Breast epithelium (tissue), 4 donors: ENCODE measurements at regions not wholly inside any gene's neighbourhood (a gene's known extent, or its start where the extent isn't known, plus 50 kb on each side); places are given as distances from the start of the nearest gene placed in this dataset.

ENCODE experiments used
- DNase-seq, 2 donors: peaks; one replicate each; pipeline ENCODE4 v3.0.0-alpha.2; 2019; ENCODE audit warnings: low spot score in 2 of 2
- H3K27ac ChIP-seq, 2 donors: fragments of 200-600 bp; sonication (generic) in 1 of 2; one replicate each; pipeline ENCODE4 v1.5.1; 2016 to 2019; ENCODE audit warnings: mild to moderate bottlenecking in 1 of 2
- H3K27me3 ChIP-seq, 2 donors: fragments of 200-600 bp; sonication (generic) in 1 of 2; one replicate each; pipeline versions ENCODE4 v1.5.1 to v1.6.0; 2017 to 2019; ENCODE audit warnings: control low read depth in 1 of 2, mild to moderate bottlenecking in 1 of 2
- H3K36me3 ChIP-seq: fragments of 200-600 bp; one replicate; pipeline ENCODE4 v1.5.1; 2019
- H3K4me1 ChIP-seq, 2 donors: fragments of 200-600 bp; sonication (generic); one replicate each; pipeline ENCODE4 v1.5.1; 2016 to 2019; ENCODE audit warnings: control low read depth in 1 of 2
- H3K4me3 ChIP-seq, 3 donors: fragments of 200-600 bp; sonication (generic); 1 replicate in 2 of 3; 2 replicates in 1 of 3; pipeline ENCODE4 v1.5.1; 2016 to 2019; ENCODE audit warnings: mild to moderate bottlenecking in 3 of 3, moderate library complexity in 2 of 3
- H3K9me3 ChIP-seq, 2 donors: fragments of 200-600 bp; sonication (generic) in 1 of 2; one replicate each; pipeline ENCODE4 v1.5.1; 2016 to 2019; ENCODE audit warnings: control low read depth in 1 of 2
- POLR2A ChIP-seq: fragments of 450-650 bp; IDR thresholded peaks from one replicate; pipeline ENCODE4 v1.6.1; 2016; ENCODE audit warnings: antibody characterized with exemption, mild to moderate bottlenecking, moderate library complexity
- POLR2AphosphoS5 ChIP-seq, 3 donors: sonication (generic); formaldehyde crosslinking; IDR thresholded peaks; one replicate each; pipeline ENCODE4 v1.6.1; 2017; ENCODE audit warnings: antibody characterized with exemption in 3 of 3
- intact Hi-C: fragments of 100-400 bp; cut with DNase I; formaldehyde crosslinking; loops from one replicate; pipeline ENCODE4 v1.15.1; 2023; ENCODE audit warnings: low total_unique reads
- TF ChIP-seq, protein P1 (sequence below), 3 donors: fragments of 450-650 bp; IDR thresholded peaks; one replicate each; pipeline ENCODE4 v1.5.1; 2016 to 2017; ENCODE audit warnings: antibody characterized with exemption in 3 of 3, mild to moderate bottlenecking in 3 of 3, moderate library complexity in 3 of 3

DNA sequence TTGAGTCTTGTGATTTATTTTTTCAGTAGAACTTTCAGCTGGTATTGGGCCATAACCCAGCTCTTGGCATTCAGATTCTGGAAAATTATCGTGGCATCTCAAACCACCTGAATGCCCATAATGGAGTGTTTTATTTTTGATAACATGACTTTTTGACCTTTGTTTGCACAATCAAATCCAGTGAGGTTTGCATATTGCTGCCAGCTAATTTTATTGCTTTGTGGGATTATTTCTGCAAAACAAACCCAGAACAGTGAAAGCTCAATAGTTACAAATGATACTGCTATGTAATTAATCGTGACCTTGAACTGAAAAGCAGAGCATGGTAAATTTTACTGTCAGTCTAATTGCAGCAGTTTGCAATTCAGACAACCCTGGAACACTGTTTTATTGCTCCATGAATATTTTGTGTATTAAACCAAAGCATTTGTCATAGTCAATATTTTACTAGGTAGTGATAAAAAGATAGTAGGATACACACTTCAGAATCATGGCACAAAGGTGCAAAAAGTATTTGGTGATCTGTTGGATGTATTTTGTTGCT lies 255.2 kb upstream of the NAV3 start:
- H3K27ac ChIP-seq: no peak overlapping the region
- no peaks in the 10 kb centered on the region for H3K36me3 ChIP-seq
- H3K4me3 ChIP-seq: no peak overlapping the region
- peaks cover 0 to 2% of the 10 kb centered on the region in 2 donors for H3K4me1 ChIP-seq
- no peak for DNase-seq
- no peak for TF ChIP-seq POLR2AphosphoS5 (IDR thresholded peaks at IDR 0.05)
- TF ChIP-seq, protein P1, sequence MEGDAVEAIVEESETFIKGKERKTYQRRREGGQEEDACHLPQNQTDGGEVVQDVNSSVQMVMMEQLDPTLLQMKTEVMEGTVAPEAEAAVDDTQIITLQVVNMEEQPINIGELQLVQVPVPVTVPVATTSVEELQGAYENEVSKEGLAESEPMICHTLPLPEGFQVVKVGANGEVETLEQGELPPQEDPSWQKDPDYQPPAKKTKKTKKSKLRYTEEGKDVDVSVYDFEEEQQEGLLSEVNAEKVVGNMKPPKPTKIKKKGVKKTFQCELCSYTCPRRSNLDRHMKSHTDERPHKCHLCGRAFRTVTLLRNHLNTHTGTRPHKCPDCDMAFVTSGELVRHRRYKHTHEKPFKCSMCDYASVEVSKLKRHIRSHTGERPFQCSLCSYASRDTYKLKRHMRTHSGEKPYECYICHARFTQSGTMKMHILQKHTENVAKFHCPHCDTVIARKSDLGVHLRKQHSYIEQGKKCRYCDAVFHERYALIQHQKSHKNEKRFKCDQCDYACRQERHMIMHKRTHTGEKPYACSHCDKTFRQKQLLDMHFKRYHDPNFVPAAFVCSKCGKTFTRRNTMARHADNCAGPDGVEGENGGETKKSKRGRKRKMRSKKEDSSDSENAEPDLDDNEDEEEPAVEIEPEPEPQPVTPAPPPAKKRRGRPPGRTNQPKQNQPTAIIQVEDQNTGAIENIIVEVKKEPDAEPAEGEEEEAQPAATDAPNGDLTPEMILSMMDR (IDR thresholded peaks at IDR 0.05): no peak
- no peak for TF ChIP-seq POLR2A
- intact Hi-C loops: no loop called here
- H3K27me3 ChIP-seq: no peaks in the 10 kb centered on the region
- H3K9me3 ChIP-seq: no peaks in the 10 kb centered on the region

- no peak for DNase-seq
- Histone ChIP-seq H3K27ac (no peak overlapping the region), H3K4me3 (no peak overlapping the region), H3K4me1 (no peaks in the 10 kb centered on the region), H3K36me3 (no peaks in the 10 kb centered on the region), H3K27me3 (no peaks in the 10 kb centered on the region), H3K9me3 (no peaks in the 10 kb centered on the region)
- intact Hi-C loops: no loop called here
- TF ChIP-seq POLR2A: no peak
- TF ChIP-seq, protein P1 (IDR thresholded peaks at IDR 0.05): no peak
- TF ChIP-seq POLR2AphosphoS5 (IDR thresholded peaks at IDR 0.05): no peak
These were observed 258.3 kb upstream of the NAV3 start for GRCh38 chr12:77572371-77572770.

DNA sequence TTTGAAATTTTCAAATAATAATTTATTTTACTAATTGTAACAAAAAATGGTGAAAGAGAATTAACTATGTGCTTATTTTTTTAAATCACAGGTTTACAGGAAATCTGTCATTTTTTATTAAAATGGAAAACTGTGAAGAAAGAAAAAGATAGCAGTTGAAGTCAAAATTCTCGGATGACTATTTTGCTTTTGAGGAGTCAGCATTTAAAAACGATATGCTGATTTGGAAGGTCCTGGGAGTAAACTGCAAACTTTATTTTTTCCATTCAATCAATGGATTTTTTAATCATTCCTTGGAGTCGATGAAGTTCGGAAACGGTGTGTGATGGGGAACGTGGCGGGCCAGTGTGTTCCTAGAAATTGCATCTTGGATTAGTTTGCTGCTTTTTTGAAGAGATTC lies 258.9 kb upstream of the NAV3 start:
- no peaks in the 10 kb centered on the region for H3K4me1 ChIP-seq
- H3K27me3 ChIP-seq: no peaks in the 10 kb centered on the region
- no peaks in the 10 kb centered on the region for H3K9me3 ChIP-seq
- TF ChIP-seq, protein P1 (IDR thresholded peaks at IDR 0.05): no peak
- no peak for TF ChIP-seq POLR2A
- no peak for TF ChIP-seq POLR2AphosphoS5 (IDR thresholded peaks at IDR 0.05)
- intact Hi-C loops: no loop called here
- DNase-seq: no peak
- H3K36me3 ChIP-seq: no peaks in the 10 kb centered on the region
- no peak overlapping the region for H3K27ac ChIP-seq
- no peak overlapping the region for H3K4me3 ChIP-seq

DNA sequence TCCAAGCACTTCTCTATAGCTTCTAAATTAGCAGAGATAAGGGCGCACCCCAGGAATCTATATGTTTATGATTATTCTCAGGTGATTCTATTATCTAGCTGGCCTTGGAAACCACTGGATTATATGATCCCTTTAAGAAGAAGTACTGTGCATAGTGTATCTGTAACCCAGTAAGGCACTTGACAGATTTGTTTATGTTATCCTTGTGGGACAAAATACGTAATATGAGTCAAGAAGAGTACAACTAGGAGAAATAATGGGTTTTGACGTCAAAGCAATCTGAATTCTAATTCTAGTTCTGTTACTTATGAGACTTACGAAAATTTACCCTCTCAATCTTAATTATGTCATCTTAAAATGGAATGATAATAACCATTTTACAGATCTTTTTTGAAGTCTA lies 259.6 kb upstream of the NAV3 start:
- intact Hi-C loops: no loop called here
- no peaks in the 10 kb centered on the region for H3K9me3 ChIP-seq
- TF ChIP-seq, protein P1 (IDR thresholded peaks at IDR 0.05): no peak
- TF ChIP-seq POLR2AphosphoS5 (IDR thresholded peaks at IDR 0.05): no peak
- TF ChIP-seq POLR2A: no peak

DNA sequence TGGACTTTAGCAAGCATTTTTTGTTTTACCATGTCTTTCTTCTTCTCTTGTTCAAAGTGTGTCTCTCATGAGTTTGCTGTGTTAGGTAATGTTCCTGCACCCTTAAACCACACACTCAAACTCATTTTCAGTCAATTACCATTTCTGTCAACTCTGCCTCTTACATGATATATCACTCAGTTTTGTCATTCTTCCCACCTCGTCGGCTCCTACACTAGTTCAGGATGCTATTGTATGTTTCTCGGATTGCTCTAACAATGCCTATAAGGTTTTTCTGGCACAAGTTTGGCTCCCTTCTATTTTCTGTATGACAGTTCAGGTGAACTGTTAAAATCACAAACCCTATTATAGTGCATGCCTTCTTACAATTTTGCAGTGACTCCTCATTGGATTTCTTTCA lies 260.8 kb upstream of the NAV3 start:
- DNase-seq: no peak
- Histone ChIP-seq H3K27me3 (no peaks in the 10 kb centered on the region), H3K4me1 (no peaks in the 10 kb centered on the region), H3K36me3 (no peaks in the 10 kb centered on the region), H3K9me3 (no peaks in the 10 kb centered on the region), H3K27ac (no peak overlapping the region), H3K4me3 (no peak overlapping the region)
- TF ChIP-seq POLR2A: no peak
- TF ChIP-seq, protein P1 (IDR thresholded peaks at IDR 0.05): no peak
- no peak for TF ChIP-seq POLR2AphosphoS5 (IDR thresholded peaks at IDR 0.05)
- intact Hi-C loops: no loop called here

More for the DNA sequence above, 259.6 kb upstream of the NAV3 start:
- Histone ChIP-seq H3K4me1 (no peaks in the 10 kb centered on the region), H3K36me3 (no peaks in the 10 kb centered on the region), H3K4me3 (no peak overlapping the region), H3K27ac (no peak overlapping the region), H3K27me3 (no peaks in the 10 kb centered on the region)
- DNase-seq: no peak
